ENCODE measurements at regions not wholly inside any gene's neighbourhood (a gene's known extent, or its start where the extent isn't known, plus 50 kb on each side); places are given as distances from the start of the nearest gene placed in this dataset.

DNA sequence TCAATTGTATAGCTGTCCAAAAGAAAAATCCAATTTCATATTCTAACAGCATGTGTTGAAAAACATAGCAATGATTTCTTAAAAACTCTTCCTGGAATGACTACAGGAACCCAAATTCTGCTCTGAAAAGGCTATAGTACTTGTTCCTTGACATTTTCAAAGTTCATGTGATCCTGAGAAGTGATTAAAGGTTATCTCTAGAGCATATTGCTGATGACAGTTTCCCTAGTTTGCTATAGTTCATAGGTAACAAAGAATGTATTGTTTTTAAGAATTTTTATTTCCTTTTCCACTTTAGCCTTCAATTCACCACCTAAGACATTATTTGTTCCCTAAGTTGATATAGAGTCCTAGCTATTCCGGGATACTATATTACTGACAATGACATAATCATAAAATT is 1614.6 kb downstream of the PCDH7 start:
- TF ChIP-seq, protein P1, sequence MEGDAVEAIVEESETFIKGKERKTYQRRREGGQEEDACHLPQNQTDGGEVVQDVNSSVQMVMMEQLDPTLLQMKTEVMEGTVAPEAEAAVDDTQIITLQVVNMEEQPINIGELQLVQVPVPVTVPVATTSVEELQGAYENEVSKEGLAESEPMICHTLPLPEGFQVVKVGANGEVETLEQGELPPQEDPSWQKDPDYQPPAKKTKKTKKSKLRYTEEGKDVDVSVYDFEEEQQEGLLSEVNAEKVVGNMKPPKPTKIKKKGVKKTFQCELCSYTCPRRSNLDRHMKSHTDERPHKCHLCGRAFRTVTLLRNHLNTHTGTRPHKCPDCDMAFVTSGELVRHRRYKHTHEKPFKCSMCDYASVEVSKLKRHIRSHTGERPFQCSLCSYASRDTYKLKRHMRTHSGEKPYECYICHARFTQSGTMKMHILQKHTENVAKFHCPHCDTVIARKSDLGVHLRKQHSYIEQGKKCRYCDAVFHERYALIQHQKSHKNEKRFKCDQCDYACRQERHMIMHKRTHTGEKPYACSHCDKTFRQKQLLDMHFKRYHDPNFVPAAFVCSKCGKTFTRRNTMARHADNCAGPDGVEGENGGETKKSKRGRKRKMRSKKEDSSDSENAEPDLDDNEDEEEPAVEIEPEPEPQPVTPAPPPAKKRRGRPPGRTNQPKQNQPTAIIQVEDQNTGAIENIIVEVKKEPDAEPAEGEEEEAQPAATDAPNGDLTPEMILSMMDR (IDR thresholded peaks at IDR 0.05) = no peak
- TF ChIP-seq EP300 (IDR thresholded peaks at IDR 0.05) (no peak), POLR2A (IDR thresholded peaks at IDR 0.05; ENCODE audit: low read depth) (no peak), POLR2AphosphoS5 (IDR thresholded peaks at IDR 0.05) (no peak)
